ENCODE measurements at regions not wholly inside any gene's neighbourhood (a gene's known extent, or its start where the extent isn't known, plus 50 kb on each side); places are given as distances from the start of the nearest gene placed in this dataset.
"Not testable (repeated sequence)": the region's sequence is repeated elsewhere in the genome, so short reads cannot be mapped to it uniquely, and the experiment has no call there.

DNA sequence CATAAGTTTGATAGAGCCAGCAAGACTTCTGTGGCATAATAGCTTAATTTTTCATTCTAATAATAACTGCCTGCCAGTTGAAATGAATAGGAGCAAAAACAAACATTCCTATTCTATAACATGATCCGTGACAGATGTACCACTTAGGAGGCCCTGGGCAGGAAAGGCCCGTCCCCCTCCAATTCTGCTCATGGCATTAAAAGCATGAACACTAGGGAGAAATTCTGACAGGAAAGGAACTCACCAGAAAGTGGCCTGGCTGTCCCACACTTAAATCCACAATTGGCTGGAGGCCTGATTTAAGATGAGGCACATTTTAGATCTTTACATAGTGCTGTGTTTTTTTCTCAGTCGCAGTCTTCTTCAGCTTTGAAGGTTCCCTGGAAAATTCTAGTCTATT is 261.9 kb upstream of the ETAA1 start:
- no peak overlapping the region for H3K4me3 Mint-ChIP-seq
- no peaks in the 10 kb centered on the region for H3K27me3 Mint-ChIP-seq
- no peak overlapping the region for H3K27ac Mint-ChIP-seq
- no peaks in the 10 kb centered on the region for H3K36me3 Mint-ChIP-seq (ENCODE audit: low read depth)
- no peaks in the 10 kb centered on the region for H3K9me3 Mint-ChIP-seq (ENCODE audit: low read depth)
- no peaks in the 10 kb centered on the region for H3K4me1 Mint-ChIP-seq
- intact Hi-C loops (cut with DNase I, micrococcal nuclease): no loop called here
- ChIA-PET POLR2A (no interaction called here), CTCF (no interaction called here)
- ATAC-seq: no peak
- no peak for DNase-seq

DNA sequence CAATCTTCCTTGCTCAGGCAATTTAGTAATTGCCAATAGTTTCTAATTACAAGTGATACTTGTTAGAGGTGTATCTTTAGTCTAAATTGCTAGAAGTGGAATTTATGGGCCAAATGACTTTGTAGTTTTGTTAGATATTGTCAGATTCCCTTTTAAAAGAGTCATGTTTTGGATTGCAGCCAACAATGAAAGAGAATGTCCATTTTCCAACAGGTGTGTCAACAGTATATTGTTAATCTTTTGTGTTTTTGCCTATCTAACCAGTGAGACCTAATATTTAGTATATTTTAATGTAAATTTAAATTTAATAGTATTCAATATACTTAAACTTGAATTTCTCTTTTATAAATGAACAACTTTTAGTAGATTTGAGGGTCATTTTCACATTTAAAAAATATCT is 259.4 kb upstream of the ETAA1 start:
- Mint-ChIP-seq H3K36me3 (ENCODE audit: low read depth) (no peaks in the 10 kb centered on the region), H3K4me3 (no peak overlapping the region), H3K27me3 (no peaks in the 10 kb centered on the region), H3K4me1 (no peaks in the 10 kb centered on the region), H3K9me3 (ENCODE audit: low read depth) (no peaks in the 10 kb centered on the region), H3K27ac (no peak overlapping the region)
- no peak for ATAC-seq
- DNase-seq: no peak
- CTCF ChIA-PET: no interaction called here
- intact Hi-C loops (cut with DNase I, micrococcal nuclease): no loop called here
- POLR2A ChIA-PET: no interaction called here

DNA sequence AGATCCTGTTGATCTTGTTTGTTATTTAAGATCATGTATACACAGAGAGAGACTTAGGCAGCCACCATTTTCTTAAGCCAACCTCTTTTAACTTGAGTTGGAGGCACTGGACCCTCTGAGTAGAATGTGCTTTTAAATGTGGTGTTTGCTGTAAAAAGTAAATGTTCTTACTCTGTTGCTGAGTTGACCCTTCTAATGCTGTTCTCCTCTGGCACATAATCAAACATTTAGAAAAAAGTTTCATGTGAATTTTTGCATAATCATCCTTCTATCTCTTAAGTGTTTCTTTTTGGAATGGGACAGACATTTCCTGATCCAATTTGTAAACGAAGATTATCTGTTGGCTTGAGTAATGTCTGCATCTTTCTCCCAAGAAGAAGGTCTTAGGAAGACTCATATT is 255.1 kb upstream of the ETAA1 start:
- ChIA-PET POLR2A (no interaction called here), CTCF (no interaction called here)
- no peaks in the 10 kb centered on the region for H3K36me3 Mint-ChIP-seq (ENCODE audit: low read depth)
- no peaks in the 10 kb centered on the region for H3K27me3 Mint-ChIP-seq
- ATAC-seq: no peak
- no peak for DNase-seq
- intact Hi-C loops (cut with DNase I, micrococcal nuclease): no loop called here
- H3K4me1 Mint-ChIP-seq: no peaks in the 10 kb centered on the region
- no peak overlapping the region for H3K4me3 Mint-ChIP-seq
- H3K9me3 Mint-ChIP-seq (ENCODE audit: low read depth): no peaks in the 10 kb centered on the region
- H3K27ac Mint-ChIP-seq: no peak overlapping the region

DNA sequence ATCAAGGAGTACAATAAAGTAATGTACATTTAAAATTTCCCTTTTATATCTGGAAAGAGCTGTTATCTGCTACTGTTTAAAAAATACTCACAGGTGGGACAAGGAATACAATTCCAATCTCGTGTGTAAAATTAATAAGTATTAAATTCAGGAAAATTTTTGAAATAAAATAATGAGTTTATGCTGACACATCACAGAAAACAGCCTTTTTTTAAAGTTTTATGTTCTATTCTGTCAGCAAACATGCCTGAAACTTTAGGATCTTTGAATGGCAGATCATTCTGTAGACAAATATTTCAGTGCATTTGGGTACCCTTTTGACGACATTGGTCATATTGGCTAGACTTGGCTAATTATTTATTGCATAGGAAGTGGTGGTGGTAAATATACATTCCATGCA is 254.4 kb upstream of the ETAA1 start:
- no peak overlapping the region for H3K4me3 Mint-ChIP-seq
- POLR2A ChIA-PET: no interaction called here
- no peaks in the 10 kb centered on the region for H3K9me3 Mint-ChIP-seq (ENCODE audit: low read depth)
- ATAC-seq (no peak), DNase-seq (no peak)
- intact Hi-C loops (cut with DNase I, micrococcal nuclease): no loop called here
- H3K4me1 Mint-ChIP-seq: no peaks in the 10 kb centered on the region
- CTCF ChIA-PET: no interaction called here
- no peaks in the 10 kb centered on the region for H3K36me3 Mint-ChIP-seq (ENCODE audit: low read depth)
- no peak overlapping the region for H3K27ac Mint-ChIP-seq
- H3K27me3 Mint-ChIP-seq: no peaks in the 10 kb centered on the region

DNA sequence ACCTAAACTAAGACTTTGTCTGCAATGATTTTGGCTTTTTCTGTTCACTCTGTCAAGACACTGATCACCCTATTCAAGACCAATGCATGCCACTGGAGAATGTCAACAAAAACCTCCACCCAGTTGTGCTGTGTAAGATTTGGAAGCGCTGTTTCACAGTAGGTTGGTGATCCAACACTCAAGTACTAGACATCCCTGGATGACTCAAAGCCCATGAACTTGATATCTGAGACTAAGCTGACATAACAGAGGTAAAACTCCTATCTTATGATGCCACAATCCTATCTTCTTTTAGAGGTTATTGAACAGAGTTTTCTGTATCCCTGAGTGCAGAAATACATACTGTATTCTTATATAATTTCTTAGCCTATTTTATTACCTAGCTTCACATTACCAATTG is 251.3 kb upstream of the ETAA1 start:
- Mint-ChIP-seq H3K9me3 (ENCODE audit: low read depth) (no peaks in the 10 kb centered on the region), H3K4me1 (no peaks in the 10 kb centered on the region), H3K27ac (no peak overlapping the region), H3K4me3 (no peak overlapping the region), H3K36me3 (ENCODE audit: low read depth) (no peaks in the 10 kb centered on the region), H3K27me3 (no peaks in the 10 kb centered on the region)
- DNase-seq: no peak
- ChIA-PET POLR2A (no interaction called here), CTCF (interaction anchor here (1.2 kb wide), 1 partner anchor 24 kb away, joined by 3 read pairs; no protein-coding TSS in a partner anchor)
- intact Hi-C loops (cut with DNase I, micrococcal nuclease): no loop called here
- ATAC-seq: no peak

DNA sequence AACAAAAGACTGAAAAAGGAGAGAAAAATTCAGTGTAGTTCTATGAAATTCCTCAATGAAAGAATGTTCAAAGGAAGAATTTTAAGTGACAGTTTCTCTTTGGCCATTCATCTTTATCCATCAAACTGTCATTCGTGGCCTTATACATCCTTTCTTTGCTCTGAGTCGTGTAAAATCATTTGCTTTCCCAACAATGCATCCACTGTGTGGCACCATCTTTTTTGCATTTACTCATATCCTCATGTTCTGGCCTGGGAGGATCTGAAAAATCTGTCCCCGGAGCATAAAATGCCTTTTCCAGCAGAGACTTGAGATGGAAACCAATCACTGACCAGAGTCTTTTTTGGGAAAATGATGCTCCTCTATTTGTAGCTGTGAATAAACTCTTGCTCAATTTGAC is 240.3 kb upstream of the ETAA1 start:
- ChIA-PET POLR2A (no interaction called here), CTCF (no interaction called here)
- H3K36me3 Mint-ChIP-seq (ENCODE audit: low read depth): no peaks in the 10 kb centered on the region
- H3K27me3 Mint-ChIP-seq: no peaks in the 10 kb centered on the region
- no peak overlapping the region for H3K4me3 Mint-ChIP-seq
- no peaks in the 10 kb centered on the region for H3K4me1 Mint-ChIP-seq
- DNase-seq: no peak
- no peaks in the 10 kb centered on the region for H3K9me3 Mint-ChIP-seq (ENCODE audit: low read depth)
- H3K27ac Mint-ChIP-seq: no peak overlapping the region
- ATAC-seq: no peak
- intact Hi-C loops (cut with DNase I, micrococcal nuclease): no loop called here

DNA sequence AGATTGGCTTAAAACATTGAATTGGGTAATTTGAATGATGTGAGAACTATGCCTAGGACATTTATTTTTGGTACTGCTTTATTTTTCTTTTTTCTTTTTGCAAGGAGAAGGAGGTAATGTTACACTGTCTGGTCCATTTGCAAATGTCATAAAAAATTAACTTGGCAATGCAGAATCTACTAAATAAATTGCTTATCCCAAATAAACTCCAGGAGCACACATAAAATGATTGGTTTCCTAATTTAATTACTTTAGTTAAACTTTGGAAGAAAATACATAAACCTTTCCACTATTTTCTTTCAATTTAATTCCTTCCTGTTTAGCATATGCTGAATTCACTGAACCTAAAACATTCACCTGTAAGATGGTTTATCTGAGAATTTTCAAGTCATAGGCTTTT is 238.4 kb upstream of the ETAA1 start:
- ChIA-PET POLR2A (no interaction called here), CTCF (interaction anchor here (0.7 kb wide), 1 partner anchor 576 kb away, joined by 4 read pairs; no protein-coding TSS in a partner anchor)
- ATAC-seq (no peak), DNase-seq (no peak)
- H3K4me3 Mint-ChIP-seq: no peak overlapping the region
- H3K36me3 Mint-ChIP-seq (ENCODE audit: low read depth): no peaks in the 10 kb centered on the region
- intact Hi-C loops (cut with DNase I, micrococcal nuclease): no loop called here
- H3K27ac Mint-ChIP-seq: no peak overlapping the region
- no peaks in the 10 kb centered on the region for H3K27me3 Mint-ChIP-seq
- H3K9me3 Mint-ChIP-seq (ENCODE audit: low read depth): no peaks in the 10 kb centered on the region
- no peaks in the 10 kb centered on the region for H3K4me1 Mint-ChIP-seq

DNA sequence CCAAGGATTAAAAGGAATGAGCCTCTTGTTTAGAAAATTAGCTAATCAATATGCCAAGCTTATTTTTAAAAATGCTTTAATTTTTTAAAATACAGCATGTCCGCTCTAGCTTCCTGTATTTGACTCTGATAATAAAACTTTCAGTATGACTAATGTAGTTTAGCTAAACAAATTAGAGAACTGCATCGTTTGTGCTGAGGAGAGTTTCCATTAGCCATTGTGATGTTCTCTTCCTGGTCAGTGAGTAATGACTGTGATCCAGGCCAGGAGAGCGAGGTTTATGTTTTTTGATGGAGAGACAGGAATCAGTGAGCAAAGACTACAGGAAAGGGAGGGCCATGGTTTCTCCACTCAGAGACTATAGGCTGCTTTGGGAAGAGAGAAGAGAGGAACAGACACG is 237.2 kb upstream of the ETAA1 start:
- ChIA-PET CTCF (no interaction called here), POLR2A (no interaction called here)
- H3K36me3 Mint-ChIP-seq (ENCODE audit: low read depth): no peaks in the 10 kb centered on the region
- H3K4me1 Mint-ChIP-seq: no peaks in the 10 kb centered on the region
- ATAC-seq (no peak), DNase-seq (no peak)
- H3K27ac Mint-ChIP-seq: no peak overlapping the region
- no peaks in the 10 kb centered on the region for H3K27me3 Mint-ChIP-seq
- intact Hi-C loops (cut with DNase I, micrococcal nuclease): no loop called here
- H3K9me3 Mint-ChIP-seq (ENCODE audit: low read depth): no peaks in the 10 kb centered on the region
- no peak overlapping the region for H3K4me3 Mint-ChIP-seq

DNA sequence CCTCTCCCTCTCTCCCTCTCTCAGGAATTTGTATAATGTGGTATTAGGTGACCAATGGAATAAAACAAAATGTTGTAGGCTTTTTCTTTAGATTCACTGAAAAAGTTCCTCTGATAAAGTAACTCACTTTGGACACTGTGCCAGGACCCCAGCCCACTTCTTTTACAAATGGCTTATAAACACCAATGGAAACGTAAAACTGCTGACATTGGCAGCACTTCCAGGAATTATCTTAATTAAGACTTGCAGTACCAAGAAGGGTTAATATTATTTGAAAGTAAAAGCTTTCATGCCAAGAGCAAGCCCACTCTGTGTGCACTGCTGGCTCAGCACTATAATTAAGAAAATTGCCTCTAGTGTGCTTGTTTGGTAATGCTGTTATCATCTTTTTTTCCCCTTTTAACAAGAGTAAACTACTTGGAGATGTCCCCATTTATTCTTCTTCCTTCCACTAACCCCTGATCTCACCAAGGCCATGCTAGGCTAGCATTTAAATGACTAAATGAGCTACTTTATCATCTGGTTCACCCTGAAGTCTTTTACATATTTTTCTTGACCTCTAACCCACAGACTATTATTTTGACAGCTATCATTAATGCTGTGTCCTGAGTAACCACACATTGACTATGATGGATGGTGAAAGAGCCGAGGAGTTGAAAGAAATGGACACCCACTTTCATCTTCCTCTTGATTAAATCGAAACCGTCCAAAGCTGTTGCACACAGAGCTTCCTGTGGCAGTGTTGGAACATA is 232.2 kb upstream of the ETAA1 start:
- Mint-ChIP-seq H3K9me3 (ENCODE audit: low read depth) (peaks cover 8% of the 10 kb centered on the region), H3K27me3 (no peaks in the 10 kb centered on the region), H3K4me1 (no peaks in the 10 kb centered on the region), H3K4me3 (no peak overlapping the region), H3K27ac (no peak overlapping the region), H3K36me3 (ENCODE audit: low read depth) (no peaks in the 10 kb centered on the region)
- ChIA-PET CTCF (no interaction called here), POLR2A (no interaction called here)
- DNase-seq (no peak), ATAC-seq (no peak)
- intact Hi-C loops (cut with DNase I, micrococcal nuclease): no loop called here

DNA sequence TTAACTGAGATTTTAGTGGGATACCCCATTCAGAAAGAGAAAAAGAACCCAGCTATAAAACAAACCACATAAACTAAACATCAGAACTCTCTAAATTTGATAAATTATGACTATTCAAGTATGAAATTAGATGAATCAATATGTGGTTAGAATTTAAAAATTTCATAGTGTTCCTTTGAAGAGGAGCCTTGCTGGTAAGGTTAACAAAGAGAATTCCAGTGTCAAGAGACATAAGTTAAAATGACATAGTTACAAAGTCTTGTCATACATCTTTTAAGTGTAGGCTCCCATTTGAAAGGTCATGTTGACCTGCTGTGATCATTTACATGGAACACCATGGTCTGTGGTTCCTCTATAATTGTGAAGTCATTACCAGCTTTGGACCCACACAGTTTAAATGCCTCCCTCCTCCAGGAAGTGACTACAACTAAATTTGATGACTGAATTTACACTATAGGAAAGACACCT is 231.6 kb upstream of the ETAA1 start:
- intact Hi-C loops (cut with DNase I, micrococcal nuclease): no loop called here
- POLR2A ChIA-PET: no interaction called here
- Mint-ChIP-seq H3K27ac (no peak overlapping the region), H3K36me3 (ENCODE audit: low read depth) (no peaks in the 10 kb centered on the region), H3K9me3 (ENCODE audit: low read depth) (peaks cover 8% of the 10 kb centered on the region), H3K4me3 (no peak overlapping the region), H3K27me3 (no peaks in the 10 kb centered on the region), H3K4me1 (no peaks in the 10 kb centered on the region)
- CTCF ChIA-PET: no interaction called here
- DNase-seq (no peak), ATAC-seq (no peak)

DNA sequence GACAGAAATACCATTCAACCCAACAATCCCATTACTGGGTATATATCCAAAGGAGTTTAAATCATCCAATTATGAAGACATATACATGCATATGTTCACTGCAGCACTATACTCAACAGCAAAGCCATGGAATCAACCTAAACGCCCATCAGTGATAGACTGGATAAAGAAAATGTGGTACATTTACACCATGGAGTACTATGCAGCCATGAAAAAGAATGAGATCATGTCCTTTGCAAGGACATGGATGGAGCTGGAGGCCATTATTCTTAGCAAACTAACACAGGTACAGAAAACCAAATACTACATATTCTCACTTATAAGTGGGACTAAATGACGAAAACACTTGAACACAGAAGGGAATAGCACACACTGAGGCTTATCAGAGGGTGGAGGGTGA is 230.6 kb upstream of the ETAA1 start:
- H3K4me1 Mint-ChIP-seq; H3K9me3 Mint-ChIP-seq (ENCODE audit: low read depth); H3K27ac Mint-ChIP-seq; H3K4me3 Mint-ChIP-seq; POLR2A ChIA-PET; ATAC-seq; intact Hi-C loops (cut with DNase I, micrococcal nuclease); H3K27me3 Mint-ChIP-seq; H3K36me3 Mint-ChIP-seq (ENCODE audit: low read depth); DNase-seq: not testable (repeated sequence)
- CTCF ChIA-PET: interaction anchor here (0.7 kb wide), 1 partner anchor 250 kb away, joined by 3 read pairs; no protein-coding TSS in a partner anchor

DNA sequence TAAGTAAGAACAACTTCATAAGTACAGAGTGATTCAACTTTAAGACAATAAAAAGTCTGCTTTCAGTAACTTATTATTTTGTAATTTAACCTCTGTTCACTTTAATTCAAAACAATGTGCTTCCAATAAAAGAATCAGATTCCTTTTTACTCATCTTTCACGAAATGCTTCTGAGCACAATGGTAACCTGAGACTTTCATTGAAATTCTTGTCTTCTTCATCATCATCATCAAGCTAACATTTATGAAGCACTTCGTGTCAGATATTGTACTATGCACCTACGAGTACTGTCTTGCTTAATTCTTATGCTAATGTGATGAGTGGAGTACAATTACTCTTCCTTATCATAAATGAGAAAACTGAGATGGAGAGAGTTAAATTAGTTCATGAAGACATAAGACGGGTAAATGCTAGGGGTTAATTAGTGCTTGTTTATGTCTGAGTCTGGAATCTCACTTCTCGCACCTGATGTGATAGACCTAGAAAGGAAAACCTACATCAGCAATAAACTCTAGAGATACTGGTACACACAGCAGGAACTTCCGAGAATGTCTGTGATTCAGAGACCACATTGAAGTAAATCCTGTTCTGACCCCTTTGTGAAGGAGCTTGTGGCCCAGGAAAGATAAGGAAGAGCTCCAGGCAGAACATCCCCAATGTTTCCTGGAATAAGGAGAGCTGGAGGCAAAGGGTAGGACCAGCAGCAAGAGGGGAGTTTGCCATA is 227.6 kb upstream of the ETAA1 start:
- ATAC-seq: no peak
- CTCF ChIA-PET: interaction anchor here (1.0 kb wide), 1 partner anchor 23 kb away, joined by 3 read pairs; no protein-coding TSS in a partner anchor

More for the DNA sequence above, 227.6 kb upstream of the ETAA1 start:
- DNase-seq: no peak
- Mint-ChIP-seq H3K27me3 (no peaks in the 10 kb centered on the region), H3K4me1 (no peaks in the 10 kb centered on the region), H3K4me3 (no peak overlapping the region), H3K27ac (no peak overlapping the region), H3K9me3 (ENCODE audit: low read depth) (peaks cover 8% of the 10 kb centered on the region), H3K36me3 (ENCODE audit: low read depth) (no peaks in the 10 kb centered on the region)
- POLR2A ChIA-PET: no interaction called here
- intact Hi-C loops (cut with DNase I, micrococcal nuclease): no loop called here

Data from activated CD4-positive, alpha-beta T cell treated with anti-CD3 and anti-CD28 coated beads for 36 hours (primary cell).